ENCODE measurements at regions not wholly inside any gene's neighbourhood (a gene's known extent, or its start where the extent isn't known, plus 50 kb on each side); places are given as distances from the start of the nearest gene placed in this dataset.
"Not testable (repeated sequence)": the region's sequence is repeated elsewhere in the genome, so short reads cannot be mapped to it uniquely, and the experiment has no call there.

DNA sequence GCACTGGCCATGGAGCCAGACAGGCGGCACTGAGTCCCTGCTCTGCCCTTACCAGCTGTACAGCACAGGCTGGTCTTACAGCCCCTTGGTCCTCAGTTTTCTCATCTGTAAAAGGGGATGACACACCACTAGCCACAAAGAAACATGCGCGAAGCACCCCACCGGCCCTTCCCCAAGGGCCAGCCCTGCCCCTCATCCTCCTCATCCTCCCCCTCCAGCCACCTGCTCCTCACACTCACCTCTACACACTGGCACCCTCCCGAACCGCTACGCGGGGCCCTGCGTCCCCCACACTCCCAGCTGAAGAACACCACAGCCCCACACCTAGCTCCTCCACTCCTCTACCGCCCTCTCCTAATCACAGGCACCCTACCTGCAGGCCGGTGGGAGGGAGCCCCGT is 138.4 kb downstream of the TNFRSF13B start:
- TF ChIP-seq, protein P1, sequence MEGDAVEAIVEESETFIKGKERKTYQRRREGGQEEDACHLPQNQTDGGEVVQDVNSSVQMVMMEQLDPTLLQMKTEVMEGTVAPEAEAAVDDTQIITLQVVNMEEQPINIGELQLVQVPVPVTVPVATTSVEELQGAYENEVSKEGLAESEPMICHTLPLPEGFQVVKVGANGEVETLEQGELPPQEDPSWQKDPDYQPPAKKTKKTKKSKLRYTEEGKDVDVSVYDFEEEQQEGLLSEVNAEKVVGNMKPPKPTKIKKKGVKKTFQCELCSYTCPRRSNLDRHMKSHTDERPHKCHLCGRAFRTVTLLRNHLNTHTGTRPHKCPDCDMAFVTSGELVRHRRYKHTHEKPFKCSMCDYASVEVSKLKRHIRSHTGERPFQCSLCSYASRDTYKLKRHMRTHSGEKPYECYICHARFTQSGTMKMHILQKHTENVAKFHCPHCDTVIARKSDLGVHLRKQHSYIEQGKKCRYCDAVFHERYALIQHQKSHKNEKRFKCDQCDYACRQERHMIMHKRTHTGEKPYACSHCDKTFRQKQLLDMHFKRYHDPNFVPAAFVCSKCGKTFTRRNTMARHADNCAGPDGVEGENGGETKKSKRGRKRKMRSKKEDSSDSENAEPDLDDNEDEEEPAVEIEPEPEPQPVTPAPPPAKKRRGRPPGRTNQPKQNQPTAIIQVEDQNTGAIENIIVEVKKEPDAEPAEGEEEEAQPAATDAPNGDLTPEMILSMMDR (conservative IDR thresholded peaks at IDR 0.05; ENCODE audit: low read depth, low read length) = not testable (repeated sequence)
- not testable (repeated sequence) for TF ChIP-seq EZH2 (IDR thresholded peaks at IDR 0.05; ENCODE audit: low read length, unreplicated experiment); EZH2phosphoT487 (IDR thresholded peaks at IDR 0.05; ENCODE audit: borderline replicate concordance, low read length)

All from PC-3 (cell line).